ENCODE measurements at regions not wholly inside any gene's neighbourhood (a gene's known extent, or its start where the extent isn't known, plus 50 kb on each side); places are given as distances from the start of the nearest gene placed in this dataset.

GRCh38 chr20:56088375-56088774, 83.1 kb upstream of the CBLN4 start:
- H3K27me3 ChIP-seq (ENCODE audit: insufficient read depth): no peaks in the 10 kb centered on the region
- ChIA-PET POLR2A (no interaction called here), CTCF (no interaction called here)
- no peak overlapping the region for H3K4me2 ChIP-seq
- no peaks in the 10 kb centered on the region for H3K79me2 ChIP-seq (ENCODE audit: insufficient read depth)
- no peaks in the 10 kb centered on the region for H3K4me1 ChIP-seq (ENCODE audit: control insufficient read depth in 1 of 2, insufficient read depth in 2 of 2, low read depth in 1 of 2, low read length in 1 of 2)
- 2% methylated on average over 4 of the region's 4 CpGs for WGBS (ENCODE audit: low lambda C conversion rate)
- H3K9me2 ChIP-seq: no peaks in the 10 kb centered on the region
- no peaks in the 10 kb centered on the region for H3K36me3 ChIP-seq (replicated peaks in 1 of 2; ENCODE audit: control insufficient read depth in 1 of 2, insufficient read depth in 2 of 2, low read length in 1 of 2)
- no peak for DNase-seq
- no peak overlapping the region for H3K9ac ChIP-seq
- no peaks in the 10 kb centered on the region for H3F3A ChIP-seq (replicated peaks; ENCODE audit: insufficient read depth)
- no peak for TF ChIP-seq GATA2 (CRISPR knock-in tag; IDR thresholded peaks at IDR 0.05)
- no peak for TF ChIP-seq CHD2 (IDR thresholded peaks at IDR 0.05; ENCODE audit: low read length, partially characterized antibody)
- no peak for TF ChIP-seq USF1 (IDR thresholded peaks at IDR 0.05; ENCODE audit: borderline replicate concordance, low read depth)
- TF ChIP-seq PBX3 (IDR thresholded peaks at IDR 0.05): no peak
- no peak for TF ChIP-seq USF2 (IDR thresholded peaks at IDR 0.05; ENCODE audit: borderline replicate concordance, low read depth, low read length)
- no peak for TF ChIP-seq REST (IDR thresholded peaks at IDR 0.05; ENCODE audit: low read depth, low read length)
- H3K27ac ChIP-seq (ENCODE audit: low read depth in 2 of 2, low read length in 1 of 2): no peak overlapping the region
- H2AFZ ChIP-seq (ENCODE audit: low read depth): no peak overlapping the region
- peaks cover 3% of the 10 kb centered on the region; the same call in 1 of the 2 replicates for H3K9me3 ChIP-seq
- H4K20me1 ChIP-seq (ENCODE audit: insufficient read depth): no peaks in the 10 kb centered on the region
- no peak overlapping the region for H3K4me3 ChIP-seq (ENCODE audit: low read depth in 2 of 2, low read length in 1 of 2)

- WGBS (ENCODE audit: low lambda C conversion rate): 6% methylated on average over 2 of the region's 2 CpGs
- H3F3A ChIP-seq (replicated peaks; ENCODE audit: insufficient read depth): no peaks in the 10 kb centered on the region
- H3K9ac ChIP-seq: no peak overlapping the region
- H4K20me1 ChIP-seq (ENCODE audit: insufficient read depth): no peaks in the 10 kb centered on the region
- no peak for DNase-seq
- H3K4me3 ChIP-seq (ENCODE audit: low read depth in 2 of 2, low read length in 1 of 2): no peak overlapping the region
- H3K36me3 ChIP-seq (replicated peaks in 1 of 2; ENCODE audit: control insufficient read depth in 1 of 2, insufficient read depth in 2 of 2, low read length in 1 of 2): no peaks in the 10 kb centered on the region
- H3K9me2 ChIP-seq: no peaks in the 10 kb centered on the region
- no peaks in the 10 kb centered on the region for H3K4me1 ChIP-seq (ENCODE audit: control insufficient read depth in 1 of 2, insufficient read depth in 2 of 2, low read depth in 1 of 2, low read length in 1 of 2)
- H3K27ac ChIP-seq (ENCODE audit: low read depth in 2 of 2, low read length in 1 of 2): no peak overlapping the region
- ChIA-PET CTCF (no interaction called here), POLR2A (no interaction called here)
- no peak overlapping the region for H3K4me2 ChIP-seq
- no peaks in the 10 kb centered on the region for H3K27me3 ChIP-seq (ENCODE audit: insufficient read depth)
- H3K9me3 ChIP-seq: no peaks in the 10 kb centered on the region
- TF ChIP-seq RFX5 (IDR thresholded peaks at IDR 0.05; ENCODE audit: low read length) (no peak), SIN3A (IDR thresholded peaks at IDR 0.05; ENCODE audit: borderline replicate concordance, low read depth, low read length) (no peak), POLR2AphosphoS5 (IDR thresholded peaks at IDR 0.05; ENCODE audit: low read depth, low read length) (no peak), ZBTB33 (IDR thresholded peaks at IDR 0.05; ENCODE audit: borderline replicate concordance, low read depth) (no peak), FOXM1 (IDR thresholded peaks at IDR 0.05; ENCODE audit: low read depth) (no peak), USF1 (IDR thresholded peaks at IDR 0.05; ENCODE audit: borderline replicate concordance, low read depth) (no peak), TAF1 (IDR thresholded peaks at IDR 0.05; ENCODE audit: borderline replicate concordance, low read depth, low read length) (no peak), JUND (IDR thresholded peaks at IDR 0.05) (no peak), FOSL2 (IDR thresholded peaks at IDR 0.05; ENCODE audit: borderline replicate concordance, low read depth) (no peak), RAD21 (IDR thresholded peaks at IDR 0.05; ENCODE audit: low read length) (no peak)
- H2AFZ ChIP-seq (ENCODE audit: low read depth): no peak overlapping the region
- H3K79me2 ChIP-seq (ENCODE audit: insufficient read depth): no peaks in the 10 kb centered on the region
Observed at GRCh38 chr20:56091628-56092234, 86.4 kb upstream of the CBLN4 start.

Data from SK-N-SH (cell line).